BJ (cell line): ENCODE measurements at regions not wholly inside any gene's neighbourhood (a gene's known extent, or its start where the extent isn't known, plus 50 kb on each side); places are given as distances from the start of the nearest gene placed in this dataset.
"Not testable (repeated sequence)": the region's sequence is repeated elsewhere in the genome, so short reads cannot be mapped to it uniquely, and the experiment has no call there.

ENCODE experiments used
- CTCF ChIA-PET: fragments of 350-600 bp; formaldehyde crosslinking; extraction: SDS; loops from one replicate; lab custom pipeline; 2021; ENCODE audit warnings: antibody characterized with exemption, inconsistent platforms; lab: Yijun Ruan, JAX
- POLR2A ChIA-PET: fragments of 300-600 bp; sonication (Branson Sonifier 250); formaldehyde crosslinking; extraction: SDS; loops from one replicate; lab custom pipeline; 2021; ENCODE audit warnings: antibody characterized with exemption; lab: Charles Lee
- DNase-seq: peaks from one replicate; pipeline ENCODE4 v3.0.0-alpha.2; 2011; ENCODE audit warnings: low read depth
- H3K27me3 ChIP-seq: 2 replicates; pipeline ENCODE4 v1.6.0; 2011; ENCODE audit warnings: low read length; ENCODE audit not compliant: control insufficient read depth, insufficient read depth
- H3K36me3 ChIP-seq: 2 replicates; pipeline ENCODE4 v1.5.1; 2011; ENCODE audit warnings: low read length; ENCODE audit not compliant: control insufficient read depth, insufficient read depth
- H3K4me3 ChIP-seq: 2 replicates; pipeline ENCODE4 v1.5.1; 2011; ENCODE audit warnings: low read depth, mild to moderate bottlenecking, control low read depth, low read length
- CTCF ChIP-seq: IDR thresholded peaks from 2 replicates; pipeline ENCODE4 v1.5.1; 2011; ENCODE audit warnings: low read depth, mild to moderate bottlenecking, control low read depth, inconsistent platforms, low read length, moderate library complexity; ENCODE audit not compliant: insufficient read depth

- no peaks in the 10 kb centered on the region for H3K27me3 ChIP-seq
- DNase-seq, result no peak
- POLR2A ChIA-PET, result no interaction called here
- CTCF ChIA-PET, result no interaction called here
- H3K4me3 ChIP-seq, result no peak overlapping the region
- TF ChIP-seq CTCF, result no peak
- H3K36me3 ChIP-seq, result no peaks in the 10 kb centered on the region
These were observed 579.4 kb upstream of the SLC8A1 start for GRCh38 chr2:41031282-41031681.

- no peak for DNase-seq
- Histone ChIP-seq H3K27me3 (no peaks in the 10 kb centered on the region), H3K36me3 (no peaks in the 10 kb centered on the region), H3K4me3 (no peak overlapping the region)
- POLR2A ChIA-PET, result no interaction called here
- TF ChIP-seq CTCF, result no peak
- CTCF ChIA-PET, result interaction anchor here (0.6 kb wide), 1 partner anchor 24 kb away, joined by 4 read pairs; no protein-coding TSS in a partner anchor
These were observed 580.8 kb upstream of the SLC8A1 start for GRCh38 chr2:41032715-41033114.

GRCh38 chr2:41033127-41033526 lies 581.2 kb upstream of the SLC8A1 start:
- H3K36me3 ChIP-seq, result no peaks in the 10 kb centered on the region
- no peak for DNase-seq
- H3K4me3 ChIP-seq, result no peak overlapping the region
- CTCF ChIA-PET, result no interaction called here
- no peaks in the 10 kb centered on the region for H3K27me3 ChIP-seq
- TF ChIP-seq CTCF, result no peak
- POLR2A ChIA-PET, result no interaction called here

GRCh38 chr2:41038408-41038807 lies 586.5 kb upstream of the SLC8A1 start:
- H3K27me3 ChIP-seq, result no peaks in the 10 kb centered on the region
- no peaks in the 10 kb centered on the region for H3K36me3 ChIP-seq
- no peak for TF ChIP-seq CTCF
- no peak overlapping the region for H3K4me3 ChIP-seq
- DNase-seq, result no peak
- ChIA-PET POLR2A (no interaction called here), CTCF (no interaction called here)

GRCh38 chr2:41039750-41040149 lies 587.9 kb upstream of the SLC8A1 start:
- DNase-seq, POLR2A ChIA-PET, H3K27me3 ChIP-seq, CTCF ChIA-PET, H3K36me3 ChIP-seq, H3K4me3 ChIP-seq: not testable (repeated sequence)

- CTCF ChIA-PET, result no interaction called here
- Histone ChIP-seq H3K4me3 (no peak overlapping the region), H3K27me3 (no peaks in the 10 kb centered on the region), H3K36me3 (no peaks in the 10 kb centered on the region)
- no peak for TF ChIP-seq CTCF
- POLR2A ChIA-PET, result no interaction called here
- no peak for DNase-seq
These were observed 589.1 kb upstream of the SLC8A1 start for GRCh38 chr2:41040782-41041520.
